ENCODE measurements at regions not wholly inside any gene's neighbourhood (a gene's known extent, or its start where the extent isn't known, plus 50 kb on each side); places are given as distances from the start of the nearest gene placed in this dataset.

GRCh38 chr2:48258481-48259149, 55.9 kb upstream of the FOXN2 start:
- DNase-seq (ENCODE audit: low read depth in 2 of 2) = no peak

- DNase-seq (ENCODE audit: low read depth in 2 of 2) = no peak
Measured at GRCh38 chr2:48259811-48260210, 54.7 kb upstream of the FOXN2 start.

- no peak for DNase-seq (ENCODE audit: low read depth in 2 of 2)
Measured at GRCh38 chr2:48264627-48265026, 49.9 kb upstream of the FOXN2 start.
